ENCODE measurements at regions not wholly inside any gene's neighbourhood (a gene's known extent, or its start where the extent isn't known, plus 50 kb on each side); places are given as distances from the start of the nearest gene placed in this dataset.
A peak's percentile ranks its signal among the peaks of the same experiment; 100 is the strongest.

DNA sequence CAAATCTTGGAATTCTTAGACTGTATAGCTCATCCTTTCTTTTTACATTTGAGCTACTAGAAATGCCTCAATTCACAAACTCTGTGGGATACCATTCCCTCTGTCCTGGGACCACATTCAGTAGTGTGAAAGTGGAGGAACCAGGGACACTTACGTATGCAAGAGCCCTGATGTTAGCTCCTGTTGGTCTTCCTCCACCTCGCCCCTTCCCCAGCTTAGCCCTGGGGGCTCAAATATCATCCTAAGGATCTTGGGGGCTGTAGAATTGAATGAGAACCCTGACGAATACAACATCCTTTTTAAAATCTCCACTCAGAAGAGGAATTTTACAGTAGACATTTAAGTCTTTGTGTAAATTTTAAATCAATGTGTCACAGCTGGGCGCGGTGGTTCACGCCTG is 65.2 kb upstream of the RAPH1 start:
- H3K79me1 ChIP-seq (ENCODE audit: low read length): no peaks in the 10 kb centered on the region
- H2AK5ac ChIP-seq (ENCODE audit: low read length): no peak overlapping the region
- no peak overlapping the region for H3K4me2 ChIP-seq (ENCODE audit: low read length)
- H3K79me2 ChIP-seq (ENCODE audit: control insufficient read depth, insufficient read depth, low read length, poor library complexity): no peaks in the 10 kb centered on the region
- no peak overlapping the region for H4K8ac ChIP-seq (ENCODE audit: low read depth, low read length)
- no peak overlapping the region for H2BK12ac ChIP-seq (ENCODE audit: low read length)
- no peak overlapping the region for H3K23ac ChIP-seq (ENCODE audit: low read length)
- no peak overlapping the region for H4K12ac ChIP-seq (ENCODE audit: low read depth, low read length)
- no peak overlapping the region for H3K18ac ChIP-seq (ENCODE audit: low read length)
- H3K27me3 ChIP-seq (ENCODE audit: insufficient read depth, low read length): no peaks in the 10 kb centered on the region
- no peak overlapping the region for H3K14ac ChIP-seq (ENCODE audit: low read length)
- H2AFZ ChIP-seq (ENCODE audit: insufficient read depth, low read length, poor library complexity): no peak overlapping the region
- no peak overlapping the region for H2BK5ac ChIP-seq (ENCODE audit: low read depth, low read length, poor library complexity)
- no peak overlapping the region for H2BK120ac ChIP-seq (ENCODE audit: insufficient read depth, low read length, poor library complexity)
- WGBS (ENCODE audit: extremely low coverage, insufficient coverage, insufficient read length): no CpG with 5 or more reads among the region's 6 CpGs
- no peaks in the 10 kb centered on the region for H3K4me1 ChIP-seq (ENCODE audit: control insufficient read depth in 1 of 2, insufficient read depth in 2 of 2, low read length in 2 of 2)
- no peak overlapping the region for H3K27ac ChIP-seq (ENCODE audit: low read depth, low read length)
- H3K36me3 ChIP-seq (ENCODE audit: control insufficient read depth in 1 of 2, insufficient read depth in 2 of 2, low read length in 2 of 2): no peaks in the 10 kb centered on the region
- H3K9ac ChIP-seq (ENCODE audit: low read length): no peak overlapping the region
- H4K91ac ChIP-seq (ENCODE audit: low read depth, low read length): no peak overlapping the region
- no peak overlapping the region for H3K4ac ChIP-seq (ENCODE audit: low read depth, low read length)
- H3K9me3 ChIP-seq (ENCODE audit: insufficient read depth, low read depth, low read length): no peaks in the 10 kb centered on the region
- no peak overlapping the region for H3K4me3 ChIP-seq (ENCODE audit: low read depth, low read length)
- DNase-seq: peak in 1 of 2 donors; percentile 45

DNA sequence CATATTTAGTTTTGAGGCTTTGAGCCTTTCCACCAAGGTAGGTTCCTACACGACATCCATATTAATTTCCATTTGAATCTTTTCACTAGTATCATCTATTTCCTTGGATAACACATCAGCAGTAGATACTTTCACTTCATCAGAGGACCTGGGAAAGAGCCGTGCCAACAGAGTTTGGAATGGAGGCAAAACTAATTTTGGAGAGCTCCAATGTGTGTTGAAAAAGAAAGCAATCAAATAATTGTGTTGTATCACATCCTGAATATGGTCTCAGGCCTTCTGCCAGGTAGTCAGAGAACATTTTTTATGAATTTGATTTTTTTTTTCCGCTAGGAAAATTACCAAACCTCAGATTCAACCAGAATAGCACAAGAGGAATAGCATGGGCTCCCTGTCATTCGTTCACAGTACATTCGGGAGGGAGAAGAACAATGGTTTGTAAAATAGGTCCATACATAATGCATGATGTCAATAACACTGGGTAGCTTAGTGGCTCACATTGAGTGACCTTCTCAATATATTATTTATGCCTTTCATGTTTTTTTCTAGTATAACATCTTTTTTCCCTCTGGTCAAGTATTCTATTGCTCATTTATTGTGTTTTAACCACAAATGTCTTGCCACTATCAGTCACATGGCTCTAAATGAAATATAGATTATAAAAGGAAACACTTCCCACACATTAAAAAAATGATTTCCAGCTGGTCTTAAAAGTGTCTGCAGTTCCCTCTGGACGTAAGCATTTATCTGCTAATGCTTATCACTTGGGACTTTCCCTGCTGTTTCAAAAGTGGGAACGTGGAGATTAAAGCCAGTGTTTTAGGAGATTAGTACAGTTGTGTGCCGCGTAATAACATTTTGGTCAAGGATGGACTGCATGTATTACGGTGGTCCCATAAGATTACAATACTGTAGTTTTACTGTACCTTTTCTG is 68.6 kb upstream of the RAPH1 start:
- Histone ChIP-seq H3K4me2 (ENCODE audit: low read length) (no peak overlapping the region), H3K23ac (ENCODE audit: low read length) (no peak overlapping the region), H2BK120ac (ENCODE audit: insufficient read depth, low read length, poor library complexity) (no peak overlapping the region), H3K4ac (ENCODE audit: low read depth, low read length) (no peak overlapping the region), H4K8ac (ENCODE audit: low read depth, low read length) (no peak overlapping the region), H4K91ac (ENCODE audit: low read depth, low read length) (no peak overlapping the region), H3K4me3 (ENCODE audit: low read depth, low read length) (no peak overlapping the region), H3K79me2 (ENCODE audit: control insufficient read depth, insufficient read depth, low read length, poor library complexity) (no peaks in the 10 kb centered on the region), H2BK5ac (ENCODE audit: low read depth, low read length, poor library complexity) (no peak overlapping the region), H3K27ac (ENCODE audit: low read depth, low read length) (no peak overlapping the region), H2AK5ac (ENCODE audit: low read length) (no peak overlapping the region), H2AFZ (ENCODE audit: insufficient read depth, low read length, poor library complexity) (no peak overlapping the region), H4K12ac (ENCODE audit: low read depth, low read length) (no peak overlapping the region), H3K9me3 (ENCODE audit: insufficient read depth, low read depth, low read length) (no peaks in the 10 kb centered on the region), H3K18ac (ENCODE audit: low read length) (no peak overlapping the region), H3K79me1 (ENCODE audit: low read length) (no peaks in the 10 kb centered on the region), H3K4me1 (ENCODE audit: control insufficient read depth in 1 of 2, insufficient read depth in 2 of 2, low read length in 2 of 2) (no peaks in the 10 kb centered on the region), H3K9ac (ENCODE audit: low read length) (no peak overlapping the region), H3K36me3 (ENCODE audit: control insufficient read depth in 1 of 2, insufficient read depth in 2 of 2, low read length in 2 of 2) (no peaks in the 10 kb centered on the region), H3K14ac (ENCODE audit: low read length) (no peak overlapping the region), H2BK12ac (ENCODE audit: low read length) (no peak overlapping the region), H3K27me3 (ENCODE audit: insufficient read depth, low read length) (no peaks in the 10 kb centered on the region)
- WGBS (ENCODE audit: extremely low coverage, insufficient coverage, insufficient read length): no CpG with 5 or more reads among the region's 10 CpGs
- no peak for DNase-seq

DNA sequence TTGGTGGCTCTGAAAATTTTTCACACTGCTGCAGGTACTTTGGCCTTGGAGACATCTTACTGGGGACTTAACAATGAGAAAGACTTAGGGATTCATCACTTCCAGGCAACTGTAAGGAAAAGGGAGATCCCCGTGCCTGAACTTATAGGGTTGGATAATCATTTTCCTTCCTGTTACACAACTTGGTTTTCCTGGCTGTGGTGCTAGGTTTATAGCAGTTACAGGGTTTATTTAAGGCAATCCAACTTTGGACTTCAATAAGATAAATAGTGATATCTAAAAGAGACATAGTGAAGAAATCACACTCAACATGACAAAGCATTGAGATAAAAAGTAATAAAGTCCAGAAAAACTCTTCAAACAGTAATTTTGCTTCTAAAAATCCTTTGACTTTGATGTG is 70.2 kb upstream of the RAPH1 start:
- no CpG with 5 or more reads among the region's 1 CpG for WGBS (ENCODE audit: extremely low coverage, insufficient coverage, insufficient read length)
- no peaks in the 10 kb centered on the region for H3K4me1 ChIP-seq (ENCODE audit: control insufficient read depth in 1 of 2, insufficient read depth in 2 of 2, low read length in 2 of 2)

DNA sequence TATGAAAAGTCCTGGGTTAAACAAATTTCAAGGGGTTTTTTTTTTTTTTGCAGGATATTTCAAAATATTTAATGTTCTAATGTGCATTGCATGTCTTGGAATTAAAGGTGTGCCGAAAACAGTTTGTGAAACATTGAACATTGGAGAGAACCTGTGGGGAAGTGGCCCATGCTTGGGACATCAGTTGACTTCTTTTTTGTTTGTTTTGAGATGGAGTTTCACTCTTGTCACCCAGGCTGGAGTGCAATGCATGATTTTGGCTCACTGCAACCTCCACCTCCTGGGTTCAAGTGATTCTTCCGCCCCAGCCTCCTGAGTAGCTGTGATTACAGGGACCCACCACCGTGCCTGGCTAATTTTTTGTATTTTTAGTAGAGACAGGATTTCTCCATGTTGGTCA is 71.0 kb upstream of the RAPH1 start:
- Histone ChIP-seq H3K79me1 (ENCODE audit: low read length) (no peaks in the 10 kb centered on the region), H3K4ac (ENCODE audit: low read depth, low read length) (no peak overlapping the region), H2AK5ac (ENCODE audit: low read length) (no peak overlapping the region), H2BK12ac (ENCODE audit: low read length) (no peak overlapping the region), H3K36me3 (ENCODE audit: control insufficient read depth in 1 of 2, insufficient read depth in 2 of 2, low read length in 2 of 2) (no peaks in the 10 kb centered on the region), H3K23ac (ENCODE audit: low read length) (no peak overlapping the region), H4K12ac (ENCODE audit: low read depth, low read length) (no peak overlapping the region), H3K79me2 (ENCODE audit: control insufficient read depth, insufficient read depth, low read length, poor library complexity) (no peaks in the 10 kb centered on the region), H4K91ac (ENCODE audit: low read depth, low read length) (no peak overlapping the region), H3K27me3 (ENCODE audit: insufficient read depth, low read length) (no peaks in the 10 kb centered on the region), H2BK5ac (ENCODE audit: low read depth, low read length, poor library complexity) (no peak overlapping the region), H3K4me1 (ENCODE audit: control insufficient read depth in 1 of 2, insufficient read depth in 2 of 2, low read length in 2 of 2) (no peaks in the 10 kb centered on the region), H2BK120ac (ENCODE audit: insufficient read depth, low read length, poor library complexity) (no peak overlapping the region), H3K27ac (ENCODE audit: low read depth, low read length) (no peak overlapping the region), H4K8ac (ENCODE audit: low read depth, low read length) (no peak overlapping the region), H3K4me3 (ENCODE audit: low read depth, low read length) (no peak overlapping the region), H3K14ac (ENCODE audit: low read length) (no peak overlapping the region), H3K9ac (ENCODE audit: low read length) (no peak overlapping the region), H3K18ac (ENCODE audit: low read length) (no peak overlapping the region), H2AFZ (ENCODE audit: insufficient read depth, low read length, poor library complexity) (no peak overlapping the region), H3K9me3 (ENCODE audit: insufficient read depth, low read depth, low read length) (no peaks in the 10 kb centered on the region), H3K4me2 (ENCODE audit: low read length) (no peak overlapping the region)
- WGBS (ENCODE audit: extremely low coverage, insufficient coverage, insufficient read length): no CpG with 5 or more reads among the region's 3 CpGs
- no peak for DNase-seq

More for the DNA sequence above, 70.2 kb upstream of the RAPH1 start:
- Histone ChIP-seq H2AFZ (ENCODE audit: insufficient read depth, low read length, poor library complexity) (no peak overlapping the region), H2BK12ac (ENCODE audit: low read length) (no peak overlapping the region), H3K27ac (ENCODE audit: low read depth, low read length) (no peak overlapping the region), H3K9ac (ENCODE audit: low read length) (no peak overlapping the region), H4K12ac (ENCODE audit: low read depth, low read length) (no peak overlapping the region), H3K4me3 (ENCODE audit: low read depth, low read length) (no peak overlapping the region), H2BK120ac (ENCODE audit: insufficient read depth, low read length, poor library complexity) (no peak overlapping the region), H3K9me3 (ENCODE audit: insufficient read depth, low read depth, low read length) (no peaks in the 10 kb centered on the region), H2AK5ac (ENCODE audit: low read length) (no peak overlapping the region), H4K91ac (ENCODE audit: low read depth, low read length) (no peak overlapping the region), H3K79me2 (ENCODE audit: control insufficient read depth, insufficient read depth, low read length, poor library complexity) (no peaks in the 10 kb centered on the region), H3K79me1 (ENCODE audit: low read length) (no peaks in the 10 kb centered on the region), H3K23ac (ENCODE audit: low read length) (no peak overlapping the region), H3K18ac (ENCODE audit: low read length) (no peak overlapping the region), H2BK5ac (ENCODE audit: low read depth, low read length, poor library complexity) (no peak overlapping the region), H3K27me3 (ENCODE audit: insufficient read depth, low read length) (no peaks in the 10 kb centered on the region), H3K14ac (ENCODE audit: low read length) (no peak overlapping the region), H3K4me2 (ENCODE audit: low read length) (no peak overlapping the region), H3K4ac (ENCODE audit: low read depth, low read length) (no peak overlapping the region), H4K8ac (ENCODE audit: low read depth, low read length) (no peak overlapping the region), H3K36me3 (ENCODE audit: control insufficient read depth in 1 of 2, insufficient read depth in 2 of 2, low read length in 2 of 2) (no peaks in the 10 kb centered on the region)
- DNase-seq: no peak

Measured in trophoblast cell (in vitro differentiated cells and primary cell).